GM12878 (cell line): ENCODE measurements at regions not wholly inside any gene's neighbourhood (a gene's known extent, or its start where the extent isn't known, plus 50 kb on each side); places are given as distances from the start of the nearest gene placed in this dataset.

Experiments
- BHLHE40 ChIP-seq, 2 experiments: fragments of 450-650 bp in 1 of 2; IDR thresholded peaks; 2 replicates each; pipeline ENCODE4 v1.6.1; 2011 to 2017; ENCODE audit warnings: low read depth in 2 of 2, borderline replicate concordance in 1 of 2, improper control_type of control experiment in 1 of 2, low read length in 1 of 2, mild to moderate bottlenecking in 1 of 2
- BRCA1 ChIP-seq: IDR thresholded peaks from 2 replicates; pipeline ENCODE4 v1.6.1; 2011; ENCODE audit warnings: low read depth, low read length, improper control_type of control experiment
- CTCF ChIP-seq, 3 experiments: IDR thresholded peaks in 2 of 3; conservative IDR thresholded peaks in 1 of 3; 2 replicates each; pipeline ENCODE4 v1.5.1; 2011; ENCODE audit warnings: low read depth in 3 of 3, low read length in 3 of 3, mild to moderate bottlenecking in 3 of 3, control low read depth in 2 of 3, moderate library complexity in 2 of 3, inconsistent platforms in 1 of 3, mixed read lengths in 1 of 3; ENCODE audit not compliant: control insufficient read depth in 2 of 3, insufficient read depth in 1 of 3; ENCODE audit errors: extremely low read depth in 1 of 3
- EGR1 ChIP-seq, 2 experiments: IDR thresholded peaks; 1 replicate in 1 of 2; 2 replicates in 1 of 2; pipeline ENCODE4 v1.6.1; 2011 to 2012; ENCODE audit warnings: low read depth in 2 of 2, low read length in 2 of 2, borderline replicate concordance in 1 of 2, mild to moderate bottlenecking in 1 of 2, moderate library complexity in 1 of 2
- FOXM1 ChIP-seq: IDR thresholded peaks from 2 replicates; pipeline ENCODE4 v1.6.1; 2012; ENCODE audit warnings: low read depth, mild to moderate bottlenecking, inconsistent platforms, low read length, moderate library complexity
- HDAC6 ChIP-seq: fragments of 200-600 bp; sonication (generic); IDR thresholded peaks from one replicate; pipeline ENCODE4 v1.8.0; 2017; ENCODE audit warnings: antibody characterized with exemption; ENCODE audit not compliant: unreplicated experiment
- NRF1 ChIP-seq: conservative IDR thresholded peaks from 2 replicates; pipeline ENCODE4 v1.6.1; 2011; ENCODE audit warnings: mild to moderate bottlenecking, low read depth, low read length, improper control_type of control experiment
- POLR2A ChIP-seq: IDR thresholded peaks from 2 replicates; pipeline ENCODE4 v1.6.1; 2011; ENCODE audit warnings: low read depth, mild to moderate bottlenecking, low read length

- TF ChIP-seq BHLHE40 (IDR thresholded peaks at IDR 0.05; ENCODE audit: borderline replicate concordance in 1 of 2, low read depth in 2 of 2, low read length in 1 of 2) (no peak), POLR2A (no peak), EGR1 (IDR thresholded peaks at IDR 0.05; ENCODE audit: borderline replicate concordance in 1 of 2, low read depth in 2 of 2, low read length in 2 of 2) (no peak), CTCF (IDR thresholded peaks at IDR 0.05 in 2 of 3, conservative IDR thresholded peaks at IDR 0.05 in 1 of 3; ENCODE audit: control insufficient read depth in 2 of 3, extremely low read depth in 1 of 3, insufficient read depth in 1 of 3, low read depth in 3 of 3, low read length in 3 of 3) (no peak), HDAC6 (no peak), FOXM1 (no peak), NRF1 (no peak), BRCA1 (no peak)
Measured at GRCh38 chr2:188713961-188714360, 260.2 kb upstream of the COL3A1 start.
